ENCODE measurements at regions not wholly inside any gene's neighbourhood (a gene's known extent, or its start where the extent isn't known, plus 50 kb on each side); places are given as distances from the start of the nearest gene placed in this dataset.

GRCh38 chr20:7710440-7710839, 229.8 kb downstream of the HAO1 start:
- no peak for TF ChIP-seq POLR2A (IDR thresholded peaks at IDR 0.05)
- no peak for TF ChIP-seq CTCF (IDR thresholded peaks at IDR 0.05)
